Fibroblast of lung (primary cell): ENCODE measurements at regions not wholly inside any gene's neighbourhood (a gene's known extent, or its start where the extent isn't known, plus 50 kb on each side); places are given as distances from the start of the nearest gene placed in this dataset.

ENCODE experiments used
- DNase-seq, 2 donors: peaks; one replicate each; pipeline versions ENCODE4 v3.0.0 to v3.0.0-alpha.2; 2010; ENCODE audit warnings: low read depth in 2 of 2
- H2AFZ ChIP-seq: 2 replicates; pipeline ENCODE4 v1.5.1; 2012; ENCODE audit warnings: low read length, control low read depth, inconsistent platforms
- H3K27ac ChIP-seq: 2 replicates; pipeline ENCODE4 v1.5.1; 2011; ENCODE audit warnings: low read length, control low read depth; ENCODE audit not compliant: insufficient read depth
- H3K27me3 ChIP-seq: 2 replicates; pipeline ENCODE4 v1.5.1; 2011; ENCODE audit warnings: mild to moderate bottlenecking, low read length; ENCODE audit not compliant: control insufficient read depth, insufficient read depth
- H3K36me3 ChIP-seq: 2 replicates; pipeline ENCODE4 v1.5.1; 2011; ENCODE audit warnings: low read length; ENCODE audit not compliant: control insufficient read depth, insufficient read depth
- H3K4me1 ChIP-seq: 2 replicates; pipeline ENCODE4 v1.5.1; 2011; ENCODE audit warnings: low read length; ENCODE audit not compliant: control insufficient read depth, insufficient read depth; ENCODE audit errors: extremely low read depth
- H3K4me2 ChIP-seq: 2 replicates; pipeline ENCODE4 v1.5.1; 2011; ENCODE audit warnings: low read length, control low read depth; ENCODE audit not compliant: insufficient read depth; ENCODE audit errors: extremely low read depth
- H3K4me3 ChIP-seq, 4 experiments: fragments of 200-600 bp in 1 of 4; sonication (generic) in 1 of 4; replicated peaks in 1 of 4; 2 replicates each; pipeline ENCODE4 v1.5.1; 2011 to 2016; ENCODE audit warnings: low read length in 4 of 4, low read depth in 3 of 4, mild to moderate bottlenecking in 3 of 4, control low read depth in 2 of 4, inconsistent platforms in 1 of 4, mixed read lengths in 1 of 4; ENCODE audit not compliant: insufficient read depth in 1 of 4; ENCODE audit errors: control extremely low read depth in 1 of 4
- H3K79me2 ChIP-seq: 2 replicates; pipeline ENCODE4 v1.5.1; 2012; ENCODE audit warnings: mild to moderate bottlenecking, low read length, inconsistent platforms; ENCODE audit not compliant: control insufficient read depth, insufficient read depth
- H3K9ac ChIP-seq: 2 replicates; pipeline ENCODE4 v1.5.1; 2011; ENCODE audit warnings: mild to moderate bottlenecking, low read length, control low read depth; ENCODE audit not compliant: insufficient read depth
- H3K9me3 ChIP-seq: 2 replicates; pipeline ENCODE4 v1.5.1; 2012; ENCODE audit warnings: low read depth, low read length; ENCODE audit not compliant: control insufficient read depth, insufficient read depth
- H4K20me1 ChIP-seq: 2 replicates; pipeline ENCODE4 v1.5.1; 2011; ENCODE audit warnings: low read length; ENCODE audit not compliant: control insufficient read depth, insufficient read depth; ENCODE audit errors: extremely low read depth
- EZH2 ChIP-seq: IDR thresholded peaks from 2 replicates; pipeline ENCODE4 v1.5.1; 2012; ENCODE audit warnings: low read length, control low read depth, mild to moderate bottlenecking; ENCODE audit errors: missing control alignments
- TF ChIP-seq, protein P1 (sequence below), 2 donors: IDR thresholded peaks in 1 of 2; conservative IDR thresholded peaks in 1 of 2; 1 replicate in 1 of 2; 2 replicates in 1 of 2; pipeline ENCODE4 v1.5.1; 2011 to 2012; ENCODE audit warnings: low read length in 2 of 2, control low read depth in 1 of 2, inconsistent platforms in 1 of 2, low read depth in 1 of 2, mild to moderate bottlenecking in 1 of 2

DNA sequence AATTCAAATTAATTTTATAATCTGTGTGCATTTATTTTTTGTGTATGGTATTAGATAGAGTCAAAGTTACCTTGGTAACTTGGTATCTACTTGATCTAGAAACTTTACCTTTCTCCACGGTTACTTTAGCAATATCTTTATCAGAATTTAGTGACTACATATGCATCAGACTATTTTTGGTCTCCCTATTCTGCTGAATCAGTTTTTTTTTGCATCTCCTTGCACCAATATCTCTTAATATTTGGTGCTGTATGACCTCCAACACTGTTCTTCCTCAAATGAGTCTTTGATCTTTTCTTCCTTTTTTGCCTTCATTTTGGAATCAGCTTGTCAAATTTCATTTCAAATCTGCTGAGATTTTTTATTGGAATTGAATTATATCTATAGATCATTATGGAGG, 828.2 kb upstream of the FOXG1 start:
- DNase-seq, result no peak
- H3K27me3 ChIP-seq, result no peaks in the 10 kb centered on the region
- no peaks in the 10 kb centered on the region for H3K9me3 ChIP-seq
- no peaks in the 10 kb centered on the region for H3K4me1 ChIP-seq
- TF ChIP-seq EZH2, result no peak
- TF ChIP-seq, protein P1, sequence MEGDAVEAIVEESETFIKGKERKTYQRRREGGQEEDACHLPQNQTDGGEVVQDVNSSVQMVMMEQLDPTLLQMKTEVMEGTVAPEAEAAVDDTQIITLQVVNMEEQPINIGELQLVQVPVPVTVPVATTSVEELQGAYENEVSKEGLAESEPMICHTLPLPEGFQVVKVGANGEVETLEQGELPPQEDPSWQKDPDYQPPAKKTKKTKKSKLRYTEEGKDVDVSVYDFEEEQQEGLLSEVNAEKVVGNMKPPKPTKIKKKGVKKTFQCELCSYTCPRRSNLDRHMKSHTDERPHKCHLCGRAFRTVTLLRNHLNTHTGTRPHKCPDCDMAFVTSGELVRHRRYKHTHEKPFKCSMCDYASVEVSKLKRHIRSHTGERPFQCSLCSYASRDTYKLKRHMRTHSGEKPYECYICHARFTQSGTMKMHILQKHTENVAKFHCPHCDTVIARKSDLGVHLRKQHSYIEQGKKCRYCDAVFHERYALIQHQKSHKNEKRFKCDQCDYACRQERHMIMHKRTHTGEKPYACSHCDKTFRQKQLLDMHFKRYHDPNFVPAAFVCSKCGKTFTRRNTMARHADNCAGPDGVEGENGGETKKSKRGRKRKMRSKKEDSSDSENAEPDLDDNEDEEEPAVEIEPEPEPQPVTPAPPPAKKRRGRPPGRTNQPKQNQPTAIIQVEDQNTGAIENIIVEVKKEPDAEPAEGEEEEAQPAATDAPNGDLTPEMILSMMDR (conservative IDR thresholded peaks at IDR 0.05 in 1 of 2, IDR thresholded peaks at IDR 0.05 in 1 of 2; ENCODE audit: low read depth in 1 of 2, low read length in 2 of 2), result no peak
- no peak overlapping the region for H2AFZ ChIP-seq
- H3K27ac ChIP-seq, result no peak overlapping the region
- no peaks in the 10 kb centered on the region for H4K20me1 ChIP-seq
- H3K9ac ChIP-seq, result no peak overlapping the region
- no peak overlapping the region for H3K4me2 ChIP-seq
- H3K36me3 ChIP-seq, result no peaks in the 10 kb centered on the region
- H3K4me3 ChIP-seq, result no peak overlapping the region
- no peaks in the 10 kb centered on the region for H3K79me2 ChIP-seq

DNA sequence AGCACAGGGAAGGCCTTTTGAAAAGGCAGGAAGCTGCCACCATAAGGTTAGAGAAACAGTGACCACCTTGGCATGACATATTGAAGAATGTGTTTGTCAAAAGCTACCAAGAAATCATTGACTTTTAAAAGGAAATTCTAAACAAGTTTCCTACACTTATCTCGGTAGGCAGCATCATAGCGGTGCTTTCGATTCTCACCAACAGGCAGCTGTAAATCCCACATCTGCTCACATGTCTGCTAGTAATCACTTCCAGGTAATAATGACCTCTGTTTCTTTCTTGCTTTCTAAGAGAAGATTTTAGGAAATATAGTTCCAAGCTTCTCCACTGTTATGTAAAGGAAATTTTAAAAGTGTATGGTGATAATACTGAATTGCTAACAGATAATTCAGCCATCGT, 821.1 kb upstream of the FOXG1 start:
- TF ChIP-seq, protein P1 (conservative IDR thresholded peaks at IDR 0.05 in 1 of 2, IDR thresholded peaks at IDR 0.05 in 1 of 2; ENCODE audit: low read depth in 1 of 2, low read length in 2 of 2), result no peak
- no peak for TF ChIP-seq EZH2
- H2AFZ ChIP-seq, result no peak overlapping the region
- no peak overlapping the region for H3K9ac ChIP-seq
- H3K36me3 ChIP-seq, result no peaks in the 10 kb centered on the region
- H3K4me3 ChIP-seq, result no peak overlapping the region
- H3K4me2 ChIP-seq, result no peak overlapping the region
- H3K79me2 ChIP-seq, result no peaks in the 10 kb centered on the region
- no peaks in the 10 kb centered on the region for H3K27me3 ChIP-seq
- H3K9me3 ChIP-seq, result no peaks in the 10 kb centered on the region
- no peak for DNase-seq
- no peaks in the 10 kb centered on the region for H4K20me1 ChIP-seq
- no peak overlapping the region for H3K27ac ChIP-seq
- H3K4me1 ChIP-seq, result no peaks in the 10 kb centered on the region

DNA sequence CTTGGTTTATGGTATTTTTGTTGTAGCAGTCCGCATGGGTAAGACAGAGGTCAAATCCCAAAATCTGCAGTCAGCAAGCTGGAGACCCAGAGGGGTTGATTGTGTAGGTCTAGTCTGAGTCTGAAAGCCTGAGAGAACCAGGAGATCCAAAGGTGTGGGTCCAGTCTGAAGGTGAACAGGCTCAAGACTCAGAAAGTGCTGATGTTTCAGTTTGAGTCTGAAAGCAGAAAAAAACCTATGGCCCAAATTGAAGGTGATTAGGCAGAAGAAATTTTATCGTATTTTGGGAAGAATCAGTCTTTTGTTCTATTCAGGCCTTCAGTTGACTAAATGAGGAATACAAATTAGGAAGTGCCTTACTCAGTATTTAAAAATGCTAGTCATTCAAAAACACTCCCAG, 807.8 kb upstream of the FOXG1 start:
- Histone ChIP-seq H3K9me3 (no peaks in the 10 kb centered on the region), H3K4me3 (no peak overlapping the region), H3K36me3 (no peaks in the 10 kb centered on the region), H3K4me1 (no peaks in the 10 kb centered on the region), H2AFZ (no peak overlapping the region), H3K27me3 (no peaks in the 10 kb centered on the region), H3K79me2 (no peaks in the 10 kb centered on the region), H3K4me2 (no peak overlapping the region), H3K9ac (no peak overlapping the region), H4K20me1 (no peaks in the 10 kb centered on the region), H3K27ac (no peak overlapping the region)
- no peak for TF ChIP-seq EZH2
- TF ChIP-seq, protein P1 (conservative IDR thresholded peaks at IDR 0.05 in 1 of 2, IDR thresholded peaks at IDR 0.05 in 1 of 2; ENCODE audit: low read depth in 1 of 2, low read length in 2 of 2), result no peak
- DNase-seq, result peak in 1 of 2 donors; percentile 6
